ENCODE measurements at regions not wholly inside any gene's neighbourhood (a gene's known extent, or its start where the extent isn't known, plus 50 kb on each side); places are given as distances from the start of the nearest gene placed in this dataset.

GRCh38 chr5:125316915-125317535 lies 570.6 kb upstream of the ZNF608 start:
- Histone ChIP-seq H4K91ac (ENCODE audit: low read depth, low read length) (no peak overlapping the region), H3K14ac (ENCODE audit: low read length) (no peak overlapping the region), H3K9me3 (ENCODE audit: insufficient read depth, low read depth, low read length) (peaks cover 4% of the 10 kb centered on the region), H2AK5ac (ENCODE audit: low read length) (no peak overlapping the region), H2BK12ac (ENCODE audit: low read length) (no peak overlapping the region), H3K27ac (ENCODE audit: low read depth, low read length) (no peak overlapping the region), H3K36me3 (ENCODE audit: control insufficient read depth in 1 of 2, insufficient read depth in 2 of 2, low read length in 2 of 2) (no peaks in the 10 kb centered on the region), H3K18ac (ENCODE audit: low read length) (no peak overlapping the region), H3K23ac (ENCODE audit: low read length) (no peak overlapping the region), H3K79me2 (ENCODE audit: control insufficient read depth, insufficient read depth, low read length, poor library complexity) (no peaks in the 10 kb centered on the region), H4K12ac (ENCODE audit: low read depth, low read length) (no peak overlapping the region), H2BK120ac (ENCODE audit: insufficient read depth, low read length, poor library complexity) (no peak overlapping the region), H3K4me1 (ENCODE audit: control insufficient read depth in 1 of 2, insufficient read depth in 2 of 2, low read length in 2 of 2) (no peaks in the 10 kb centered on the region), H3K4me2 (ENCODE audit: low read length) (no peak overlapping the region), H3K4me3 (ENCODE audit: low read depth, low read length) (no peak overlapping the region), H3K4ac (ENCODE audit: low read depth, low read length) (no peak overlapping the region), H2AFZ (ENCODE audit: insufficient read depth, low read length, poor library complexity) (no peak overlapping the region), H3K79me1 (ENCODE audit: low read length) (no peaks in the 10 kb centered on the region), H3K27me3 (ENCODE audit: insufficient read depth, low read length) (no peaks in the 10 kb centered on the region), H3K9ac (ENCODE audit: low read length) (no peak overlapping the region), H2BK5ac (ENCODE audit: low read depth, low read length, poor library complexity) (no peak overlapping the region), H4K8ac (ENCODE audit: low read depth, low read length) (no peak overlapping the region)
- WGBS (ENCODE audit: extremely low coverage, insufficient coverage, insufficient read length): no CpG with 5 or more reads among the region's 7 CpGs
- DNase-seq: peak in 1 of 2 donors; percentile 65

DNA sequence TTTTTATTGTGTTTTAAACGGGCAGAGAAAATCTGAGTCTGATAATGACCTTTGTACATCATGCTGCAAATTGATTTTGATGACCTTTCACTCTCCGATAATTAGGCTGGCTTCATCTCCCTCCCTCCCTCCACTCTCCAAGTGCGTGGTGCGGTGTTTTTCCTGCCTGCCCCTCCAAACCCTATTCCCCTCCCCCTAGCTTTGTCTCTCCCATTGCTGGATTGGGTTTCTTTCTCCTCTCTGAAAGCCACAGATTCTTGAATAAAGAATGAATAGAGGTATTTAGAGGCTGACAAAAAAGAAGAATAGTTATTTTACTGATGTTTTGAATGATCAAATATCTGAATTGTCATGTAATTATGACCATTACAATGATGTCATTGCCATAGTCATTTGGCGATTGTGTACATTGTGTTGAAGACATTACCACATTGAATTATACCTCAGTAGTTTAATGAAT lies 571.1 kb upstream of the ZNF608 start:
- Histone ChIP-seq H3K27ac (ENCODE audit: low read depth, low read length) (no peak overlapping the region), H3K9me3 (ENCODE audit: insufficient read depth, low read depth, low read length) (peaks cover 4% of the 10 kb centered on the region), H2BK12ac (ENCODE audit: low read length) (no peak overlapping the region), H4K91ac (ENCODE audit: low read depth, low read length) (no peak overlapping the region), H2AFZ (ENCODE audit: insufficient read depth, low read length, poor library complexity) (no peak overlapping the region), H4K8ac (ENCODE audit: low read depth, low read length) (no peak overlapping the region), H3K79me1 (ENCODE audit: low read length) (no peaks in the 10 kb centered on the region), H3K23ac (ENCODE audit: low read length) (no peak overlapping the region), H3K4me2 (ENCODE audit: low read length) (no peak overlapping the region), H3K9ac (ENCODE audit: low read length) (no peak overlapping the region), H3K14ac (ENCODE audit: low read length) (no peak overlapping the region), H3K4me3 (ENCODE audit: low read depth, low read length) (no peak overlapping the region), H3K18ac (ENCODE audit: low read length) (no peak overlapping the region), H3K4me1 (ENCODE audit: control insufficient read depth in 1 of 2, insufficient read depth in 2 of 2, low read length in 2 of 2) (no peaks in the 10 kb centered on the region), H3K27me3 (ENCODE audit: insufficient read depth, low read length) (no peaks in the 10 kb centered on the region), H2BK120ac (ENCODE audit: insufficient read depth, low read length, poor library complexity) (no peak overlapping the region), H2BK5ac (ENCODE audit: low read depth, low read length, poor library complexity) (no peak overlapping the region), H2AK5ac (ENCODE audit: low read length) (no peak overlapping the region), H3K4ac (ENCODE audit: low read depth, low read length) (no peak overlapping the region), H3K36me3 (ENCODE audit: control insufficient read depth in 1 of 2, insufficient read depth in 2 of 2, low read length in 2 of 2) (no peaks in the 10 kb centered on the region), H3K79me2 (ENCODE audit: control insufficient read depth, insufficient read depth, low read length, poor library complexity) (no peaks in the 10 kb centered on the region), H4K12ac (ENCODE audit: low read depth, low read length) (no peak overlapping the region)
- WGBS (ENCODE audit: extremely low coverage, insufficient coverage, insufficient read length): no CpG with 5 or more reads among the region's 5 CpGs
- peak in 1 of 2 donors; percentile 10 for DNase-seq

- Histone ChIP-seq H3K79me2 (ENCODE audit: control insufficient read depth, insufficient read depth, low read length, poor library complexity) (no peaks in the 10 kb centered on the region), H3K36me3 (ENCODE audit: control insufficient read depth in 1 of 2, insufficient read depth in 2 of 2, low read length in 2 of 2) (no peaks in the 10 kb centered on the region), H2AK5ac (ENCODE audit: low read length) (no peak overlapping the region), H3K9ac (ENCODE audit: low read length) (no peak overlapping the region), H3K4ac (ENCODE audit: low read depth, low read length) (no peak overlapping the region), H3K9me3 (ENCODE audit: insufficient read depth, low read depth, low read length) (no peaks in the 10 kb centered on the region), H3K4me3 (ENCODE audit: low read depth, low read length) (no peak overlapping the region), H4K91ac (ENCODE audit: low read depth, low read length) (no peak overlapping the region), H3K4me2 (ENCODE audit: low read length) (no peak overlapping the region), H3K27me3 (ENCODE audit: insufficient read depth, low read length) (no peaks in the 10 kb centered on the region), H3K79me1 (ENCODE audit: low read length) (no peaks in the 10 kb centered on the region), H2AFZ (ENCODE audit: insufficient read depth, low read length, poor library complexity) (no peak overlapping the region), H4K12ac (ENCODE audit: low read depth, low read length) (no peak overlapping the region), H2BK12ac (ENCODE audit: low read length) (no peak overlapping the region), H3K14ac (ENCODE audit: low read length) (no peak overlapping the region), H3K4me1 (ENCODE audit: control insufficient read depth in 1 of 2, insufficient read depth in 2 of 2, low read length in 2 of 2) (no peaks in the 10 kb centered on the region), H3K27ac (ENCODE audit: low read depth, low read length) (no peak overlapping the region), H2BK120ac (ENCODE audit: insufficient read depth, low read length, poor library complexity) (no peak overlapping the region), H4K8ac (ENCODE audit: low read depth, low read length) (no peak overlapping the region), H3K18ac (ENCODE audit: low read length) (no peak overlapping the region), H3K23ac (ENCODE audit: low read length) (no peak overlapping the region), H2BK5ac (ENCODE audit: low read depth, low read length, poor library complexity) (no peak overlapping the region)
- DNase-seq: no peak
- no CpG with 5 or more reads among the region's 1 CpG for WGBS (ENCODE audit: extremely low coverage, insufficient coverage, insufficient read length)
Measured at GRCh38 chr5:125321654-125322053, 575.2 kb upstream of the ZNF608 start.

GRCh38 chr5:125323613-125324012 lies 577.2 kb upstream of the ZNF608 start:
- Histone ChIP-seq H4K12ac (ENCODE audit: low read depth, low read length) (no peak overlapping the region), H3K9me3 (ENCODE audit: insufficient read depth, low read depth, low read length) (no peaks in the 10 kb centered on the region), H3K79me1 (ENCODE audit: low read length) (no peaks in the 10 kb centered on the region), H2BK12ac (ENCODE audit: low read length) (no peak overlapping the region), H3K9ac (ENCODE audit: low read length) (no peak overlapping the region), H3K18ac (ENCODE audit: low read length) (no peak overlapping the region), H3K4me2 (ENCODE audit: low read length) (no peak overlapping the region), H2BK120ac (ENCODE audit: insufficient read depth, low read length, poor library complexity) (no peak overlapping the region), H3K27ac (ENCODE audit: low read depth, low read length) (no peak overlapping the region), H3K14ac (ENCODE audit: low read length) (no peak overlapping the region), H3K79me2 (ENCODE audit: control insufficient read depth, insufficient read depth, low read length, poor library complexity) (no peaks in the 10 kb centered on the region), H3K4ac (ENCODE audit: low read depth, low read length) (no peak overlapping the region), H3K4me1 (ENCODE audit: control insufficient read depth in 1 of 2, insufficient read depth in 2 of 2, low read length in 2 of 2) (no peaks in the 10 kb centered on the region), H4K8ac (ENCODE audit: low read depth, low read length) (no peak overlapping the region), H4K91ac (ENCODE audit: low read depth, low read length) (no peak overlapping the region), H3K23ac (ENCODE audit: low read length) (no peak overlapping the region), H3K36me3 (ENCODE audit: control insufficient read depth in 1 of 2, insufficient read depth in 2 of 2, low read length in 2 of 2) (no peaks in the 10 kb centered on the region), H2AFZ (ENCODE audit: insufficient read depth, low read length, poor library complexity) (no peak overlapping the region), H3K27me3 (ENCODE audit: insufficient read depth, low read length) (no peaks in the 10 kb centered on the region), H2BK5ac (ENCODE audit: low read depth, low read length, poor library complexity) (no peak overlapping the region), H3K4me3 (ENCODE audit: low read depth, low read length) (no peak overlapping the region), H2AK5ac (ENCODE audit: low read length) (no peak overlapping the region)
- no peak for DNase-seq
- no CpG with 5 or more reads among the region's 2 CpGs for WGBS (ENCODE audit: extremely low coverage, insufficient coverage, insufficient read length)
